GM21737 (cell line): ENCODE measurements at regions not wholly inside any gene's neighbourhood (a gene's known extent, or its start where the extent isn't known, plus 50 kb on each side); places are given as distances from the start of the nearest gene placed in this dataset.
"Not testable (repeated sequence)": the region's sequence is repeated elsewhere in the genome, so short reads cannot be mapped to it uniquely, and the experiment has no call there.

Source experiments
- ATAC-seq: cut with Tn5 transposase; IDR thresholded peaks from one replicate; pipeline ENCODE4 v1.9.1; 2021; ENCODE audit warnings: mild to moderate bottlenecking, moderate library complexity; ENCODE audit not compliant: unreplicated experiment

DNA sequence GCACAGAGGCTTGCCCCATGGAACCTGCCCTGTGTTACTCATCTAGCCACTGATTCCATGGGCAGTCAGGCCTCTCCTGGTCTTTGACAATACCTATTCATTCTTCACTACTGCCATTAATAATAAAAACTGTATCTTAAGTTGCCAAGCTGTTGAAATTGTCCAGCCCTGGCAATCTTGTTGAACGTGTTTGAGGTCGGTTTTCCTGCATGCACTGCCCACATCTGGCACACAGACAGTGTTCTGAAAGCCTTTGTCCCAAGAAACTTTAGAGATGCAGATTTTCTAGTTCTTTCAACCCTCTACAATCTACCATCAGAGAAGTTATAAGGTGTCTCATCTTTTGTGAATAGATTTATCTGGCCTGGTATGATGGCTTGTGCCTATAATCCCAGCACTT is 567.2 kb upstream of the NECTIN3 start:
- no peak for ATAC-seq

DNA sequence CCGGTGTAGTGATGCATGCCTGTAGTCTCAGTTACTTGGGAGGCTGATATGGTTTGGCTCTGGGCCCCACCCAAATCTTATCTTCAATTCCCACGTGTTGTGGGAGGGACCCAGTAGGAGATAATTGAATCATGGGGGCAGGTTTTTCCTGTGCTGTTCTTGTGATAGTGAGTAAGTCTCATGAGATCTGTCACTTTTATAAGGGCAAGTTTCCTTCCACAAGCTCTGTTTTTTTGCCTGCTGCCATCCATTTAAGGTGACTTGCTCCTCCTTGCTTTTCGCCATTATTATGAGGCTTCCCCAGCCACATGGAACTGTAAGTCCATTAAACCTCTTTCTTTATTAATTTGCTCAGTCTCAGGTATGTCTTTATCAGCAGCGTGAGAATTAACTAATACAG is 566.7 kb upstream of the NECTIN3 start:
- ATAC-seq, result no peak

- ATAC-seq, result no peak
Measured at GRCh38 chr3:110506890-110507289, 564.7 kb upstream of the NECTIN3 start.

- not testable (repeated sequence) for ATAC-seq
Measured at GRCh38 chr3:110507570-110507969, 564.0 kb upstream of the NECTIN3 start.

DNA sequence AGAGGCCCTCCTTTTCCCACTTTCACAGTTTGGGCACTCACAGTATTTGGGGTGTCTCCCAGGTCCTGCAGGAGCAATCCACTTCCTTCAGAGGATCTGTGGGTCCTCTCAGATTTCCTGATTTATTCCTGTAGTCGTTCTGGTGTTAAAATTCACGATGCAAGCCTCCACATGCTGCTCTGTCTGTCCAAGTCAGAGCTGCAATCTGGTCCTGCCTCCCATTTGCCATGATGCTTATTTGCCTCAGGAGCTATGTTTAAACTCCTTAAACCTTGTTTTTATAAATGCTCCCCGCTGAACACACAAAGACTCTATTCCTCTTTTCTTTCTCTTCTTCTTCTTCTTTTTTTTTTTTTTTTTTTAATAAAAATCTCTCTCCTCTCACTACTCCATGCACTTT is 558.7 kb upstream of the NECTIN3 start:
- ATAC-seq, result no peak

- no peak for ATAC-seq
Measured at GRCh38 chr3:110518031-110518430, 553.6 kb upstream of the NECTIN3 start.

DNA sequence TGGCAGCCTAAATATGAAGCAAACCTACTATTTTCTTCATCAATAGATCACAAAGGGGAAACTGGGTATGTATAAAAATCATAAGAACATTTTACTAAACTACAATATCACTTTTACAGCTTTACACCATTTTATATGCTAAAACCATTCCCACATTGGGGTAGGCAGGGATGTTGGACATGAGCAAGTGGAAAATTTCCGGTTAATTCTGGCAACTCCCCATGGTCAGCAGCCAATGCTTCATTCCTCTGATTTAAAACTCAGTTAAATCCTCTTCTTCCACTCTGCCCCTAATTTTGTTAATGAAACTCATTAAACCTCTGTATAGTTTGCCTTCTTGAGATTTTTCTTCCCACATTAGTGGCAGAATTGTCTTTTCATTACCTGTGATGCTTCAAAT is 552.5 kb upstream of the NECTIN3 start:
- ATAC-seq, result no peak

GRCh38 chr3:110521019-110521418 is 550.6 kb upstream of the NECTIN3 start:
- no peak for ATAC-seq

DNA sequence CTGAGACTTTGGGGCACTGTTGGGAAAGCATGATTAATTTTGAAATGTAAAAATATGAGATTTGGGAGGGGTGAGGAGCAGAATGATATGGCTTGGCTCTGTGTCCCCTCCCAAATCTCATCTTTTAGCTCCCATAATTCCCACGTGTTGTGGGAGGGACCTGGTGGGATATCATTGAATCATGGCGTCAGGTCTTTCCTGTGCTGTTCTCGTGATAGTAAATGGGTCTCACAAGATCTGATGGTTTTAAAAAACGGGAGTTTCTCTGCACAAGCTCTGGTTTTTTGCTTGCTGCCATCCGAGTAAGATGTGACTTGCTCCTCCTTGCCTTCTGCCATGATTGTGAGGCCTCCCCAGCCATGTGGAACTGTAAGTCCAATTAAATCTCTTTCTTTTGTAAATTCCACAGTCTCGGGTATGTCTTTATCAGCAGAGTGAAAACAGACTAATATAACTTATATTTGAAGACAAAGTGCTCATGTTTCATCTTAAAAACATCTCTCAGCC is 546.0 kb upstream of the NECTIN3 start:
- not testable (repeated sequence) for ATAC-seq

DNA sequence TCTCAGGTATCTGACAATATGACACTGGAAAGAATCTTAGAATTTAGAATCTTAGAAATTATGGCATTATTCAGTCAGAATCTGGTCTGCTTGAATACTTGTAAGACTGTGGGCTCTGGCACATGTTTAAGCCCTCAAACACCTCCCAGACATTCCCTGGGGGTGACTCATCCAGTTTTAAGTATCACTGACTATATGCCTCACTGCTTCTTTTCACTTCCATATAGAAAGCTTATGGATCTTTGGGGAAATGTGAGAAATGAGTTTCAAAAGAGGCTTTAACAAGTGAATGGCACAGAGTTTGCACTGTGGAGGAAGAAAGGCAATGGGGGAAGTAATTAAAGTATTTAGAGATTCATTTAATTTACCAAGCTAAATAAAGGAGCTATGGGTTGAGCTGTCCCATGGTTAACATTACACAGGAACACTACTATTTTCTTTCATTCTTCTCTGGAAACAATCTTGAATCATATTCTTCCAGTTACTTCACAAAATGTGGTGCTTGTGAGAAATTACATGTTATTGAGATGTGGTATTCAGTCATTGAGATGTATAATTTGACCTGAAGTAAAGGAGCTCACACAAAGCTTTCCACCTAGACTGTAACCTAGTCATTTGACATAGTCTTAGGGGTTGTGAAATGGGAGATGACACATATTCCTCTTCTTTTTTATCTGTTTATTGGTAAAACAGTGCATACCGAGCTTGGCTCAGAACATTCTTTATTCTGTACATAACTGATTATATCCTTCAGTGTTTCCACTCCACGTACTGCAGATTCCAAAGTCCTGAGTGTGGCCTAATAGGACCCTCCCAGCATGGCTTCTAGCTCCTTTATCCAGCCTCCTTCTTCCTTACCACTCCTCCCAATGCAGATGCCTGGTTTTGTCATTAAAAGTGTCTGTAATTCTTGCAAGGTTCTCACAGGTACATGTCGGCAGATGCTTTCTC is 544.6 kb upstream of the NECTIN3 start:
- no peak for ATAC-seq

- no peak for ATAC-seq
Measured at GRCh38 chr3:110528305-110529121, 543.1 kb upstream of the NECTIN3 start.

GRCh38 chr3:110530902-110531301 is 540.7 kb upstream of the NECTIN3 start:
- no peak for ATAC-seq

- no peak for ATAC-seq
Measured at GRCh38 chr3:110533089-110533488, 538.5 kb upstream of the NECTIN3 start.

GRCh38 chr3:110542552-110543150 is 529.0 kb upstream of the NECTIN3 start:
- no peak for ATAC-seq

DNA sequence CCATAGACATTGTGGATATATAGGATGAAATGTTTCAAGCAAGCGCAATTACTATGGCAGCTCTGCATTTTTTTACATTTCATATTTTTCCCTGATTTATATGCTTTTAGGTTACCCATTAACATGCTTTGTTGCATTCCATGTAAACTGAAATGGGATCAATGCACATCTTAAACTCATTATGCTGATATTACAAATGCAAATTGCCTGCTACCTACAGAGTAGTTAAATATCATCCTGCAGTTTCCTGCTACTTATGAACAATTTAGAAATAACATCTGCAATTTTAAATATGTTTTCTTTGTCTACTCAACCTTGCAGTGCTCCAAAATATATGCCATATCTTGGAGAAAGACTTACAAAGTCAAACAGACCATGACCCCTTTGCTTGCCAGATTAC is 526.9 kb upstream of the NECTIN3 start:
- no peak for ATAC-seq

GRCh38 chr3:110550511-110550910 is 521.1 kb upstream of the NECTIN3 start:
- no peak for ATAC-seq

DNA sequence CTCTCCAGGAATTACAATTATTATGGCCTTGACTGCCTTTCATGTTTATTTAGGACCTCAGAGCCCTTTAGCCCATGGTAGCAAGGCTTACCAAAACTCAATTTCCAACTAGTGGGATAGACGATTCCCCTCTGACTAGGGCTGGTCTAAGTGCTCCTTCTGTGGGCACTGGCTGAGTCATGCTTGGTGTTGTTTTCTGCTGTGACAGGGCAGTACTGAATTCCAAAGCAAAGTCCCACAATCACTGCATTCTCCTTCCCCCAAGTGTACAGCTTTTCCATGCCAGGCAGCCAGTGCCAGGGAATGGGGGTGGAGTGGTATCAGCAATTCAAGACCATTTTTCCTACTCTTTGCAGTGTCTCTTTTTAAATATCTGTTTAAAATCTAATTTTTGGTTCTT is 509.0 kb upstream of the NECTIN3 start:
- no peak for ATAC-seq

- ATAC-seq, result no peak
Measured at GRCh38 chr3:110564674-110565073, 506.9 kb upstream of the NECTIN3 start.

DNA sequence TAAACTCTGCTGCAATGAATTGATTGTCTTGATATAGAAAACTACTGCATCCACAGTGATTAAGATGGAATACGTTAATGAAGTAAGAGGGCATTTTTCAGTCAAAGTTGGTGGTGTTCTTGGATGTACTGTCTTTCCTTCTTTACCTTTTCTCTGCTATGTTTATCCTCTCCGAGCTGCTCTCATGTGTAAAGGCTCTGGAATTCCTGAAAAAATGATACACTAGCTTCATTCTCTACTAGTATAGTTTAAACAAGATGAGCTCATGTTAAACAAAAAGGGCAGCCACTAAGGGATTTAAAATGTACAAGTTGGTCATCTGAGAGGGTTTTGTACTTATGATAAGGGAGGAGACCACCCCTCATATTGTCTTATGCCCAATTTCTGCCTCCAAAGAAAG is 504.6 kb upstream of the NECTIN3 start:
- ATAC-seq, result no peak

DNA sequence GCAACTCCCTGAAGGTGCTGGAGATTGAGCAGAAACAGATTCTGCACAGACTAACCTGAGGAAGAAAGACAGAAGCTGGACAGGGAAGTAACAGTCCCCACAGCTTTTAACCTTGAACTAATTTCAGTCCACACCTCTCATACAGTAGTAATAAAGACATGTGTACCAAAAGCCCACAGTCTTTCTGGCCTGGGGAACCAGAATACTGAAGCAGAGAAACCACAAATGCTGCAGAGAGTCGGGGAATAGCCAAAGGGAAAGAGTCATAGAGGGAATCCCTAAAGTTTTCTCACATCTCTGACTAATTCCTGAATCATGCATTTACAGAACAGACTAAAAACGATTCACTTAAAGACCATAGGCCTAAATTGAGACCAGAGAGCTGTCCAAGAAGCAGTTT is 503.4 kb upstream of the NECTIN3 start:
- no peak for ATAC-seq

- ATAC-seq, result no peak
Measured at GRCh38 chr3:110569073-110569472, 502.5 kb upstream of the NECTIN3 start.
